SHP77 treated with DMSO at 0.1 percent for 48 hours (cell line): ENCODE measurements at regions not wholly inside any gene's neighbourhood (a gene's known extent, or its start where the extent isn't known, plus 50 kb on each side); places are given as distances from the start of the nearest gene placed in this dataset.

Experiments used
- DNase-seq: peaks from one replicate; lab custom pipeline; 2025; lab: John Stamatoyannopoulos, UW

DNA sequence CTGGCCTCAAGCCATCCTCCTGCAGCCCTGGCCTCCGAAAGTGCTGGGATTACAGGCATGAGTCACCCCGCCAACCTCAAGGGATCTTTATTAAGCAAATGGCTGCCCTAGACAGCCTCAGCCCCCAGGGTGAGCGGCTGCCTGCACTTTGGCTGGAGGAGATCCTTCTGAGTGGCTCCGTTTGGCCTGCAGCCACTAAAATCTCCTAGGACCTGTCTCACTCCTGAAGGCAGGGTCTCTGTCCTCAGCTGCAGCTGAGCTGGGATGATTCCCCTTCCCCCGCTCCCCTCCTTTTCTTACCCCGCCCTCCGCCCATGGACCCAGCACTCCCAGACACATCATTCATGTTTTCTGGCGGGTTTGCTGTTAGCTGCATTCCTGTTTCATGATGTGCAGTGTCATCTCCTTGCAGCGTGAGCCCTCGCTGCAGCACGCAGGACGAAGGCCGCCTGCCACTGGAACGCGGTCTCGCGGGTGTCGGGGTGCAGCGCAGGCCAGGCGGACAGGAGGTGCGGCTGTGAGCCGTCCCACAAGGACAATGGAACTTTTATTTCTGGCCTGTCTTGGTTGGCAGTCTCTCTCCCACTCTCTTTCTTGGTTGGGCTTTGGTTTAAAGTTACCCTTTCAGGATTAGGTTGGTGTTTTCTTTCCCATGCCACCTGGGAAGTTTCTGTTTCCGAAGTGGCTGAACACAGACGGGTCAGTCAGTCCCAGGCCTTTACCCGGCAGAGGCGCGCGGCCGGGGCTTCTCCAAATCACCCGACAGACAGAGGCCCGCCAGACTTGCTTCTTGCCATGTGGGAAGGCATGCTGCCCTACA is 137.1 kb downstream of the FOXD1 start:
- DNase-seq, result no peak

DNA sequence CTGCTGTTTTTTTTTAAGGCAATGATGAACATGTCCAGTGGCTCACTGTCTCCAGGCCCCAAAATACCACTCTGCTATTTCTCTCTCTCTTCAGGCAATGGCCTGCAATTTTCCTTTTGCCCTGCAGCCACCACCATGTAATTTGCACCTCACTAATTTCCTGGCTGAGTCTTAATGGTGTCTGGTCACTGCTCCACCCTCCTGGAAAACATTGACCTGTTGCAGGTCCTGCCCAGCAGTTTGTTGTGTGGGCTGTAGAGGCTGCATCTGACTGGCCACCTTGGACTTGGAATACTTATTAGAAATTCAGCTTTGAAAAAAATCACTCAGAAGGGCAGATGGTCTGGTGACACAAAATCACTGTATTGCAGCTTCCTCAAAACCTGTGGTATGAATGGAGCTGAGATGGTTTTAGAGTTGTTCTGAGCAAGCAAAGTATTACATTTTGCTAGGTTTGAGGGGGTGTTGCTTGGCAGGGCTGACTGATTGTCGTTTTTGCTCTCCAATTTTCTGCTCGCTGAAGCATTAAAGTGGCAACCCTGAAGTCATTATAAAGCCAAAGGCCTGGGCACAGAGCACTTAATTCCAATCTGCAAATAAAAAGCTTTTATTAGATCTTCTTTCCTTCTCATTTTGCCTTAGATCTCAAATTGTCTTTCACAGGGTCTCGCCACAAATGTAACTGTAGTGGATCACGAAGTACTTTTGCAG is 134.8 kb downstream of the TMEM174 start:
- DNase-seq, result no peak

DNA sequence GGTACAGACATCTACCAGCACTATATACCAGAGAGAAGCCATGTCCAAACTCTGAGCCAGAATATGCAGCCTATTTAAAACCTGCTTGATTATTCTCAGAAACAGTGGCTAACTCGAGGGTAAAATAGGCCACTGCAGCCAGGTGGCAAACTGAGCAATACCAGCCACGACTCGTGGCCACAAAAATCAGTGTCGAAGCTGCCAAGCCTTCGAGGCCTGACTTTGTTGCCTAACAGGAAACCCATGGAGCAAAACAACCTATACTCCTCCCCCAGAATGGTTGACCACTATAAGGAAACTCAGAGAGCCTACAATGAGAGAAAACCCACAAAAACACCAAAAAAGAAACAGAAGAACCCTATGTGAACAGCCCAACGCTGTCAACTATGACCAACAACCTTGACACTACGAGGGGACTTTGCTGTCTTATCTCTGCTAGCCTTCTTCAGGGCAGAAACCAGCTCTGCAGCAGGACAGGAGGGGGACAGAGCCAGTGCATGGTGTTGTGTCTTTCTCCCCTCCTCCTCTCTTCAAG is 133.8 kb downstream of the TMEM174 start:
- no peak for DNase-seq

DNA sequence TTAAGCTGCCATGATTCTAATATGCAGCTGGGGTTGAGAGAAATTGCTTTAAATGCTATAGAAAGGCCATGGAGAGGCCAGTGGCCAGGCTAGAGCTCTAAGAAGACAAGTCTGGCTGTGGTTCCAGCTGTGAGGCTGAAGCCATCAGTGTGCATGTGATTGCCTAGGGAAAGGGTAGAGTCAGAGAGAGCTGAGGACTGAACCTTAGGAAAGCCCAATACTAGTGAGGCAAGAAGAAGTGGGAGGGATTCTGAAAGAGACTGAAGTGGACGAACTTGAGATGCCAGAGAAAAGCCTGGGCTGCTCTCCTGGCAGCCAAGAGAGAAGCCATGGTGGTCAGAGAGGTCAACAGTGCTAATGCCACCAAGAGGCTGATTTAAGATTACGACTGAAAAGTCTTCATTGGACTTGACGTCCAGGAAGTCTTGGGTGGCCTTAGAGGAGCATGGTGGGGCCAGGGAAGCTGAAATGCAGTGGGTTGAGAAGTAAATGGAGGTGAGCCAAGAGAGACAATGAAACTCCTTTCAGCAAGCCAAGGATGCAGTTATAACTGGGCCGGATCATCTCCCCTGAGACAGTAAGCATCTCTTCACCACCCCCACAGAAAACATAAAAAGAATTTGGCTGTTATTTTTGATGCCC is 133.2 kb downstream of the TMEM174 start:
- DNase-seq, result no peak

DNA sequence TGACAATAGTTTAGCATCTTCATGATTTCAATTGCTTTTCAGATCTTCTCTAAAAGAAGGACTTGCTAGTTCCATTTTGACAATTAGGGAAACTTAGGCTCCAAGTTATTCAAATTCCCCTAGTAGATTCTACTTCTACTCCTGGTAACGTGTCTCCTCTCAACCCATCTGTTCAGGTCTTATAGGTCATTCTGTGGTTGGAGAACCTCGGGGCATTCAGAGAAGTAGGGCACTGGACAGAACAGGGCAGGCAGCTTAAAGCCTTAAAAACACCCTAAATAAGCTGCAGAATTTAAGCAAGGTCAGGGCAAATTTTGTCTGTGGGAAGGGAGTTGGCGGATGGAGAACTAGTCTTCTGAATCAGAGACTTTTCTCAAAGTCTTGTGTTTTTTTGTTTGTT is 132.4 kb downstream of the TMEM174 start:
- DNase-seq, result no peak

GRCh38 chr5:73304381-73304780 is 131.4 kb downstream of the TMEM174 start:
- DNase-seq, result no peak

GRCh38 chr5:73303148-73304079 is 130.4 kb downstream of the TMEM174 start:
- DNase-seq, result no peak

- no peak for DNase-seq
Measured at GRCh38 chr5:73302797-73303147, 129.8 kb downstream of the TMEM174 start.

DNA sequence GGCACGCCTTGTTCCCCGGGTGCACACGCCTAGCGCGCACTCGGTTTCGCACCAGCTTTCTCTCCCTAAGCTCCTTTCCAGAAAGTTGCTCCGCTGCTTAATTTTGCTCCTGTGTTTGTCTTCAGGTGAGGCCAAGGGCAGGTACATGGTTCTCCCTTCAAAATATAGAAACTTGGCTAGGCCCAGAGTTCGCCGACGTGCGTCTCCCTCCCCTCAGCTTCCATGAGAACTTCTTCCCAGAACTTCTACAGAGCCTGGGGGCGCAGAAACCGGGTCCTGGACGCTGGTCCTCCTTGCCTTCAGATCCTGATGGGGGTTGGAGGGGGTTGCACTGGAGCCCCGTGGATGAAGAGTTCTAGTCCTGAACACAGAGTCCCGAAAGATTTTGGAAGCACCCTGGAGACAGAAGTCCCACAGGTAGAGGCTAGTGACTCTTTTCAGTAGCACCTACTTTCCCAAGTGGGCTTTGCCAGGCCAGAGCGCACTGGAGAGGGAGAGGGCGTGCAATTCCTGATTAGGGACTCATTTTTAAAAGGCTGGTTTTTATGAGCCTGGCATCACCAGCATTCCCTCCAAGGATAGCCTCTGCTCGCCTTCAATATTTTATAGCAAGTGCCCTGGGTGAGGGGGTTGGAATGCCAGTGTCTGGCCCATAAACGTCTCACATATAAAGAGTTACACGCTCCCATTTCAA is 128.4 kb downstream of the TMEM174 start:
- DNase-seq, result no peak

DNA sequence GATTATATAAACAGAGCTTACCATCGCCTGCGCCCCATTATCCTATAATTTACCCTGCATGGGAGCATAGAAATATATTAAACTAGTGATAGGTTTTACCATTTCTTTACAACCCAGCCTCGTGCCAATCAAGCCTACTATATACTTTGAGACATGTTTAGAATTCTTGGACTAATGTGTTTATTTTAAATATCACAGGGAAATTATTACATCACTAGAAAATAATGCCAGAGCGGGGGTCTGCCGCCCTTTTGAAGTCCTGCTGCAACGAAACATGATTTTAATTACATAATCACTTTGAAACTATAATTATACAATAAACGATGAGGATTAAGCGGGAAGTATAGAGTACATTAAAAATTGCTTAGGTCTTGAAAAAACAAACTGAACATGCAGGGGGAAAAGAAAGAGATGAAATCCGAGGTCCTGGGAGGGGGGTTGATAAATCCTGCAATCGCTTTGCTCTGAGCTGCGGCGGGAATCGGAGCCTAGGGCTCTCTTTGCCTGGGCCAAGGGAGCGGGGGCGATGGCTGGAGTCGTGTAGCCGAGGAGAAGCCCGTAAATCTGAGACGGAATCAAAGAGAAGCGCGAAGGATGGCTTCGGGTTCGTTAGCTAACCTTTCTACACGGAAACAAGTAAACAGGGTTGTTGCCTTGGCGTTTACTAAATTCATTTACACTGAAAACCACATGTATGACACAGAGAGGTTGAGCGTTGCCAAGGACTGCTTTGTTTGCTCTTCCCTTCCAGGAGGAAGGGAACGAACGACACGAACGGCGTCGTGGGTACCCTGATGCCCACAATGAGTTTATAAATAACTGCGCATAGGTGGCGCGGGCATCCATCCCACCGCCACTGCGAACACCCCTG is 127.6 kb downstream of the TMEM174 start:
- DNase-seq, result no peak

DNA sequence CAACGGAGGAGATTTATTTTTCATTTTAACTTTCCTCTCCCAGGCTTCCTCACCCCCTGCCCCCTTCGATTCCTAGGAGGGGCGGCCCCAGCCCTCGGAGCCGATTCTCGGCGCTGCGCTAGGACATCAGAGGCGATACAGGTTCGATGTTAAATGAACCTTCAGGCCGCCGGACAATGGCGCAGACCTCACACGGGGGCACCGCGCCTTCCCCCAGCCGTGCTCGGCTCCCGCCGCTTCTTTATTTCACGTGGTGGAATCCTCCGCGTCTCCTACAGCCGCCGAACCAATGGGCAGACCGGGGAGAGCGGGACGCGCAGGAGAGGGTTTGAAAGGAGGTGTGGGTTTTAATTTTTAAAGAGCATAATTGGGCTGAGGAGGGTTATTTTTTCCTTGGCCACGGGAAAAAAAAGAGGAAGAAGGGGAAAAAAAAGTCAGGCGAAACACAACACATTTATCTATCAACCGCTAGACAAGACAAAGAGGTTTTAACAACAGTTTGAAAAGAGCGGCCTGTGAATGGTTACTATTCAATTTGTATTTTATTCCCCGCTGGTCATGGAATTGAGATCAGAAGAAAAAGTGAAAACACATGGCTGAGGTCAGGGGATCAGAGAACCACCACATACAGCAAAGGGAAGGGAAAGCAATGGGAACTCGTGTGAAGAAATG is 126.8 kb downstream of the TMEM174 start:
- no peak for DNase-seq

DNA sequence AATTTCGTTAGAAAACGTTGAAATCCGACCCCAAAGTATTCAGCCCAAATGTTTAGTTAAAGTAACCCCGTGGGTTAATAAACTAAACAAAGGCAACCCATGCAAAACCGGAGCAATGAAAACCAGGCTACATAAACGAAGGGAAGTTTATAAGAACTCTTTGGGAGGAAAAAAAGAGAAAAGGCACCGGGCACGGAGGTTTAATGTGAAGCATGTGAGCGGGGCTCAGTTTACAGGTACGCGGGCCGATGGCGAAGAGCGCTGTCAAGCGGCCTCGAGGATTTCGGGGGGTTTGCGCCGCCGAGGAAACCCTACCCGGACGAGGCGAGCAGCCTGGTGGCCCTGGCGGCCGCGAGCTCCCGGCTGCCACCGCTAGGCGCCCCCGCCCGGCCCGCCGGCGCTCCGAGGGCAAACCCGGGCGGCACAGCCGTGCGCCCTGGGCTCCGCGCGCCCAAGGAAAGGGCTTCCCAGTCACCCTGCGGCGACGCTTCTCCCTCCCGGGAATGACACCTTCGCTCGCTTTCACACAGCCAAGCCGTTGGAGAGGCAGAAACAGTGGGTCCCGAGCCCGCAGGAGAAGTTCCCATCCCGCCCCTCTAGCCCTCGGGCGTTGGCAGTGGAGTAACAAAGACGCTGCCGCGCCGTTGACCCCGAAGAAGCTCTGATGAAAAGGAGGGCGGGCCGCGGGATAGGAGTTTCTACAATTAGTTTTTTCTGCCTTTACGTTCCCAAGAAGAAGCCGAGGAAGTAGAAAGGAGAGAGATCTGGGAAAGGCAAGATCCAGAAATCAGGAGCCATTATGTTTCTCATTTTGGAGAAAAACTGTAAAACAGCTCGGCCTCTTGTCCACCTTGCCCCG is 126.0 kb downstream of the TMEM174 start:
- DNase-seq, result no peak

- no peak for DNase-seq
Measured at GRCh38 chr5:73298251-73298771, 125.3 kb downstream of the TMEM174 start.

DNA sequence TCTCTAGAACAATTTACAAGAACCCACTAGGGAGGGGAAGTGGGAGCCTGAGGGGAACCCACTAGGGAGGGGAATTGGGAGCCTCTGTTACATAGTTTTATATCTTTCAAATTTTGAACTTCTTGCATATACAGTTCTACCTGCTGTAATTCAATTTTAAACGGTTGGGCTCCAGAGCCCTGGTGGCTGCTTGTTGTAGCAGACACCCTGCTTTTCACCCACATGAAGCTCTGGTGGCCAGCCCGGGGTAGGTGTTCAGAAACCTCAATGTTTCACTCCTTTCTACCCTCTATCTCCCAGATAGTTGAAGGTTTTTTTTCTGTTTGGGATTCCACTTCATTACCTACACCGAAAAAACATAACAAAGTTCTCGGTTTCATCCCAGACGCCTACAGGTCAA is 124.4 kb downstream of the TMEM174 start:
- DNase-seq, result no peak

- DNase-seq, result no peak
Measured at GRCh38 chr5:73296772-73297171, 123.8 kb downstream of the TMEM174 start.

- DNase-seq, result no peak
Measured at GRCh38 chr5:73295921-73296320, 122.9 kb downstream of the TMEM174 start.

- peak; percentile 53 for DNase-seq
Measured at GRCh38 chr5:73295447-73295846, 122.5 kb downstream of the TMEM174 start.

DNA sequence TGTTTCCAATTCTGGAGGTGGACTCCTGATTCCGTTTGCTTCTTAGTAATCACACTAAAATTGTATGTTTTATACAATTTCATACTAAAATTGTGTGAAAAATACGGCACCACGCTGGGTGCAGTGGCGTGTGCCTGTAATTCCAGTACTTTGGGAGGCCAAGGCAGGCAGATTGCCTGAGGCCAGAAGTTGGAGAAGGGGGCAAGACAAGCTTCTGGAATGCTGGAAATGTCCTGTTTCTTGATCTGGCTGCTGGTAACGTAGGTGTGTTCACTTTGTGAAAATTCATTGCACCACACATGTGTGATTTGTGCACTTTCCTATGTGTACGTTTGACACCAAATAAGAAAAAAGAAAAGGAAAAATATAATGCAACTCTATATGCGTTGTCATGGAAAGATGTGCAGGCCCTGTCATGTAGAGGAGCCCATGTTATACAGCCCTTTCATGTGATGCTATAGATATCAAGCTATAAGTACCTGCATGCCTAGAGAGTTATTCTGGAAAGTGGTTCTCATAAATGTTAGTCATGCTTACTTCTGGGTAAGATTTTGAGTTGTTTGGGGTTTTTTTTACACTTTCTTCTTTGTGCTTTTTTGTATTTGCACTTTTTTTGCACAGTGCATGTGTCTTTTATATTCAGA is 119.9 kb downstream of the TMEM174 start:
- DNase-seq, result no peak
